Stimulated activated CD4-positive, alpha-beta T cell treated with anti-CD3 and anti-CD28 coated beads, TNF-alpha, amount 100 ng/mL, for 48 hours (primary cell): ENCODE measurements at regions not wholly inside any gene's neighbourhood (a gene's known extent, or its start where the extent isn't known, plus 50 kb on each side); places are given as distances from the start of the nearest gene placed in this dataset.
"Not testable (repeated sequence)": the region's sequence is repeated elsewhere in the genome, so short reads cannot be mapped to it uniquely, and the experiment has no call there.

Experiments
- DNase-seq, 3 donors: peaks; one replicate each; pipeline ENCODE4 v3.0.0-alpha.2; 2020; ENCODE audit warnings: low read depth in 3 of 3

- no peak for DNase-seq
Measured at GRCh38 chr2:239550357-239550756, 149.5 kb upstream of the HDAC4 start.

- DNase-seq, result no peak
Measured at GRCh38 chr2:239549711-239550255, 149.0 kb upstream of the HDAC4 start.

GRCh38 chr2:239548965-239549595 lies 148.3 kb upstream of the HDAC4 start:
- no peak for DNase-seq

- peak; percentile 40 to 82 (median 72) for DNase-seq
Measured at GRCh38 chr2:239548451-239548871, 147.6 kb upstream of the HDAC4 start.

GRCh38 chr2:239547140-239547539 lies 146.3 kb upstream of the HDAC4 start:
- not testable (repeated sequence) for DNase-seq

GRCh38 chr2:239546541-239546940 lies 145.7 kb upstream of the HDAC4 start:
- no peak for DNase-seq

- no peak for DNase-seq
Measured at GRCh38 chr2:239545741-239546392, 145.0 kb upstream of the HDAC4 start.

GRCh38 chr2:239544918-239545465 lies 144.2 kb upstream of the HDAC4 start:
- peak; percentile 15 to 72 (median 55) for DNase-seq

GRCh38 chr2:239544143-239544917 lies 143.5 kb upstream of the HDAC4 start:
- no peak for DNase-seq

- DNase-seq, result no peak
Measured at GRCh38 chr2:239543702-239544101, 142.9 kb upstream of the HDAC4 start.

GRCh38 chr2:239540174-239540573 lies 139.4 kb upstream of the HDAC4 start:
- DNase-seq, result no peak

- DNase-seq, result no peak
Measured at GRCh38 chr2:239539776-239540100, 138.9 kb upstream of the HDAC4 start.

GRCh38 chr2:239539083-239539775 lies 138.4 kb upstream of the HDAC4 start:
- no peak for DNase-seq

- no peak for DNase-seq
Measured at GRCh38 chr2:239538357-239539052, 137.7 kb upstream of the HDAC4 start.

- no peak for DNase-seq
Measured at GRCh38 chr2:239537633-239538356, 137.0 kb upstream of the HDAC4 start.

- no peak for DNase-seq
Measured at GRCh38 chr2:239536186-239536585, 135.4 kb upstream of the HDAC4 start.

GRCh38 chr2:239535413-239536144 lies 134.8 kb upstream of the HDAC4 start:
- no peak for DNase-seq

- no peak for DNase-seq
Measured at GRCh38 chr2:239534581-239535412, 134.0 kb upstream of the HDAC4 start.
